ENCODE measurements at regions not wholly inside any gene's neighbourhood (a gene's known extent, or its start where the extent isn't known, plus 50 kb on each side); places are given as distances from the start of the nearest gene placed in this dataset.

DNA sequence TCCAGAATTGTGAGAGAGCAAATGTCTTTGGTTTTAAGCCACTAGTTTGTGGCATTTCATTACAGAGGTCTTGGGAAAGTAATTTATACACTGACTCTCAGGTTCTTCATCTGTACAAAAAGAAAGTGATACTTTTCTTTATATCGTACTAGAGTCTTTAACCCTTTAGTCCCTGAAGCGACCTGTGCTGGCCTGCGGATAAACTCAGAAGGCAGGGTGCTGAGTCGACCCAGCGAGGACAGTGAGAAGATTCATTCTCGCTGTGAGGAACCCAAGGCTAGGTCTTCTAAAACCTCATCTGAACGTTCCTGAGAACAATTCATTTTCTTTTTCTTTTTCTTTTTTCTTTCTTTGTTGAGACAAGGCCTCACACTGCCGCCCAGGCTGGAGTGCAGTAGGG is 514.2 kb upstream of the MGMT start:
- no peaks in the 10 kb centered on the region for H4K20me1 ChIP-seq (ENCODE audit: insufficient read depth, low read length)
- H2AFZ ChIP-seq (ENCODE audit: low read length) = no peak overlapping the region
- no peak for ATAC-seq
- 29% methylated on average over 8 of the region's 8 CpGs for WGBS (ENCODE audit: low lambda C conversion rate)
- H3K4me2 ChIP-seq (ENCODE audit: low read depth, low read length) = no peak overlapping the region
- POLR2A ChIA-PET = no interaction called here
- CTCF ChIA-PET (ENCODE audit: low intra/inter-chr PET ratio, low total read pairs) = no interaction called here
- H3K27me3 ChIP-seq (ENCODE audit: control insufficient read depth in 1 of 2, insufficient read depth in 2 of 2, low read length in 2 of 2) = peaks cover 0 to under 1% of the 10 kb centered on the region in 2 experiments; a peak in 2 of 5 replicates
- no peak for DNase-seq (ENCODE audit: low spot score)
- no peak overlapping the region for H3K4me3 ChIP-seq (replicated peaks in 1 of 3; ENCODE audit: insufficient read depth in 1 of 3, low read depth in 2 of 3, low read length in 3 of 3)
- H3K4me1 ChIP-seq (ENCODE audit: insufficient read depth, low read length) = no peaks in the 10 kb centered on the region
- intact Hi-C loops (cut with micrococcal nuclease; ENCODE audit: unreplicated experiment) = no loop called here
- H3K36me3 ChIP-seq (replicated peaks in 1 of 2; ENCODE audit: control insufficient read depth in 1 of 2, insufficient read depth in 2 of 2, low read length in 2 of 2) = no peaks in the 10 kb centered on the region
- H3K79me2 ChIP-seq (ENCODE audit: insufficient read depth, low read length) = no peaks in the 10 kb centered on the region
- FAIRE-seq = no peak
- TF ChIP-seq, protein P1, sequence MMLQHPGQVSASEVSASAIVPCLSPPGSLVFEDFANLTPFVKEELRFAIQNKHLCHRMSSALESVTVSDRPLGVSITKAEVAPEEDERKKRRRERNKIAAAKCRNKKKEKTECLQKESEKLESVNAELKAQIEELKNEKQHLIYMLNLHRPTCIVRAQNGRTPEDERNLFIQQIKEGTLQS (CRISPR knock-in tag; IDR thresholded peaks at IDR 0.05) = no peak
- TF ChIP-seq ZSCAN25 (CRISPR knock-in tag; IDR thresholded peaks at IDR 0.05) (no peak), FOXK2 (IDR thresholded peaks at IDR 0.05) (no peak), ZNF652 (CRISPR knock-in tag; IDR thresholded peaks at IDR 0.05; ENCODE audit: borderline replicate concordance, low read depth) (peak; percentile 60)
- TF ChIP-seq, protein P2, sequence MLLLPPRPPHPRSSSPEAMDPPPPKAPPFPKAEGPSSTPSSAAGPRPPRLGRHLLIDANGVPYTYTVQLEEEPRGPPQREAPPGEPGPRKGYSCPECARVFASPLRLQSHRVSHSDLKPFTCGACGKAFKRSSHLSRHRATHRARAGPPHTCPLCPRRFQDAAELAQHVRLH (CRISPR knock-in tag; IDR thresholded peaks at IDR 0.05; ENCODE audit: borderline replicate concordance, low read depth) = no peak
- no peak overlapping the region for H3K27ac ChIP-seq (ENCODE audit: extremely low read length, insufficient read depth, low read length)
- no peaks in the 10 kb centered on the region for H3K9me3 ChIP-seq (ENCODE audit: low read length)
- in situ Hi-C loops (cut with HindIII; ENCODE audit: extremely low pct_ligation_motif_present, low pct_unique_long_range_greater_than_20kb) = no loop called here
- no TSS peak for BruUV-seq (replicated peaks)
- H3K9ac ChIP-seq (ENCODE audit: insufficient read depth, low read depth, low read length) = no peak overlapping the region

DNA sequence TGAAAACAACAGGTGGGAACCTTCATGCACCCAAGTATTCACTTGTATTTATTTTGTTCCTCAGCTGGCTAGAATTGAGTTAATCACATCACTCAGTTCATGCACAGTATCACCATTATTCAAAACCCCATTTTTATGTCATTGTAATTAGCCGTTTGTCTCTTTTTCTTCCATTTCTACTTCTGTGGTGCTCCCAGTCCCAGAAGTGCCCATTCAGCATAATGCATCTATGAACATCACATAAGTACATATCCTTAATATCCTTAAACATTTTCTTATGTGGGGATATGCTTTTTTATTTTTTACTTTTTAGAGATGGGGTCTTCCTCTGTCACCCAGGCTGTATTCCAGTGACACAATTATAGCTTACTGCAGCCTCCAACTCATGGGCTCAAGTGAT is 510.9 kb upstream of the MGMT start:
- peaks cover 2 to 20% of the 10 kb centered on the region in 2 experiments; a peak in 3 of 5 replicates for H3K27me3 ChIP-seq (ENCODE audit: control insufficient read depth in 1 of 2, insufficient read depth in 2 of 2, low read length in 2 of 2)
- H3K4me3 ChIP-seq (replicated peaks in 1 of 3; ENCODE audit: insufficient read depth in 1 of 3, low read depth in 2 of 3, low read length in 3 of 3) = no peak overlapping the region
- no peak overlapping the region for H3K27ac ChIP-seq (ENCODE audit: extremely low read length, insufficient read depth, low read length)
- WGBS (ENCODE audit: low lambda C conversion rate) = 0% methylated on average over 1 of the region's 1 CpG
- H2AFZ ChIP-seq (ENCODE audit: low read length) = no peak overlapping the region
- no peak for ATAC-seq
- TF ChIP-seq MAFF (IDR thresholded peaks at IDR 0.05; ENCODE audit: low read depth, low read length) (peak; percentile 55), MAFK (conservative IDR thresholded peaks at IDR 0.05 in 1 of 2, IDR thresholded peaks at IDR 0.05 in 1 of 2; ENCODE audit: low read length in 2 of 2) (peak; percentile 68 to 78)
- TF ChIP-seq, protein P3, sequence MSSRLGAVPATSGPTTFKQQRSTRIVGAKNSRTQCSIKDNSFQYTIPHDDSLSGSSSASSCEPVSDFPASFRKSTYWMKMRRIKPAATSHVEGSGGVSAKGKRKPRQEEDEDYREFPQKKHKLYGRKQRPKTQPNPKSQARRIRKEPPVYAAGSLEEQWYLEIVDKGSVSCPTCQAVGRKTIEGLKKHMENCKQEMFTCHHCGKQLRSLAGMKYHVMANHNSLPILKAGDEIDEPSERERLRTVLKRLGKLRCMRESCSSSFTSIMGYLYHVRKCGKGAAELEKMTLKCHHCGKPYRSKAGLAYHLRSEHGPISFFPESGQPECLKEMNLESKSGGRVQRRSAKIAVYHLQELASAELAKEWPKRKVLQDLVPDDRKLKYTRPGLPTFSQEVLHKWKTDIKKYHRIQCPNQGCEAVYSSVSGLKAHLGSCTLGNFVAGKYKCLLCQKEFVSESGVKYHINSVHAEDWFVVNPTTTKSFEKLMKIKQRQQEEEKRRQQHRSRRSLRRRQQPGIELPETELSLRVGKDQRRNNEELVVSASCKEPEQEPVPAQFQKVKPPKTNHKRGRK (CRISPR knock-in tag; IDR thresholded peaks at IDR 0.05) = no peak
- H3K9ac ChIP-seq (ENCODE audit: insufficient read depth, low read depth, low read length) = no peak overlapping the region
- in situ Hi-C loops (cut with HindIII; ENCODE audit: extremely low pct_ligation_motif_present, low pct_unique_long_range_greater_than_20kb) = no loop called here
- ChIA-PET CTCF (ENCODE audit: low intra/inter-chr PET ratio, low total read pairs) (no interaction called here), POLR2A (no interaction called here)
- no peak for DNase-seq (ENCODE audit: low spot score)
- no peak overlapping the region for H3K4me2 ChIP-seq (ENCODE audit: low read depth, low read length)
- BruUV-seq (replicated peaks) = no TSS peak
- H3K9me3 ChIP-seq (ENCODE audit: low read length) = no peaks in the 10 kb centered on the region
- H3K36me3 ChIP-seq (replicated peaks in 1 of 2; ENCODE audit: control insufficient read depth in 1 of 2, insufficient read depth in 2 of 2, low read length in 2 of 2) = no peaks in the 10 kb centered on the region
- H4K20me1 ChIP-seq (ENCODE audit: insufficient read depth, low read length) = no peaks in the 10 kb centered on the region
- H3K79me2 ChIP-seq (ENCODE audit: insufficient read depth, low read length) = no peaks in the 10 kb centered on the region
- H3K4me1 ChIP-seq (ENCODE audit: insufficient read depth, low read length) = no peaks in the 10 kb centered on the region
- no peak for FAIRE-seq
- intact Hi-C loops (cut with micrococcal nuclease; ENCODE audit: unreplicated experiment) = no loop called here

Measured in HepG2 (cell line).